H1 (cell line): ENCODE measurements at regions not wholly inside any gene's neighbourhood (a gene's known extent, or its start where the extent isn't known, plus 50 kb on each side); places are given as distances from the start of the nearest gene placed in this dataset.

Experiments used
- BACH1 ChIP-seq: IDR thresholded peaks from 2 replicates; pipeline ENCODE4 v1.6.1; 2012; ENCODE audit warnings: low read length, improper control_type of control experiment
- BCL11A ChIP-seq, 2 experiments: IDR thresholded peaks; one replicate each; pipeline ENCODE4 v1.6.1; 2011; ENCODE audit warnings: low read depth in 2 of 2, low read length in 2 of 2, mild to moderate bottlenecking in 2 of 2
- BRCA1 ChIP-seq: IDR thresholded peaks from 2 replicates; pipeline ENCODE4 v1.6.1; 2012; ENCODE audit warnings: low read depth, low read length, improper control_type of control experiment
- CBX5 ChIP-seq: fragments of 300-800, 300-1000 bp; sonication (generic); IDR thresholded peaks from 2 replicates; pipeline ENCODE4 v1.7.1; 2016; ENCODE audit warnings: antibody characterized with exemption, low read length, low read depth
- CHD1 ChIP-seq: IDR thresholded peaks from 2 replicates; pipeline ENCODE4 v1.6.1; 2012; ENCODE audit warnings: low read depth, low read length, improper control_type of control experiment
- CHD7 ChIP-seq: fragments of 300-600 bp; sonication (generic); IDR thresholded peaks from 2 replicates; pipeline ENCODE4 v1.7.1; 2012; ENCODE audit warnings: low read length, moderate library complexity, mild to moderate bottlenecking, inconsistent platforms; ENCODE audit not compliant: insufficient replicate concordance
- KDM4A ChIP-seq: IDR thresholded peaks from one replicate; pipeline ENCODE4 v1.7.1; 2012; ENCODE audit warnings: low read depth, mild to moderate bottlenecking, moderate library complexity, low read length, inconsistent platforms; ENCODE audit not compliant: severe bottlenecking
- POLR2AphosphoS5 ChIP-seq: IDR thresholded peaks from 2 replicates; pipeline ENCODE4 v1.6.1; 2011; ENCODE audit warnings: low read depth, low read length
- SIN3A ChIP-seq, 2 experiments: IDR thresholded peaks in 1 of 2; conservative IDR thresholded peaks in 1 of 2; 2 replicates each; pipeline ENCODE4 v1.6.1; 2011 to 2012; ENCODE audit warnings: low read length in 2 of 2, improper control_type of control experiment in 1 of 2, low read depth in 1 of 2, mild to moderate bottlenecking in 1 of 2
- SIRT6 ChIP-seq: IDR thresholded peaks from one replicate; pipeline ENCODE4 v1.7.1; 2012; ENCODE audit warnings: low read length, inconsistent platforms
- SIX5 ChIP-seq: IDR thresholded peaks from 2 replicates; pipeline ENCODE4 v1.6.1; 2011; ENCODE audit warnings: mild to moderate bottlenecking, low read depth, low read length
- TCF12 ChIP-seq: IDR thresholded peaks from 2 replicates; pipeline ENCODE4 v1.6.1; 2011; ENCODE audit warnings: low read depth, mild to moderate bottlenecking, low read length

GRCh38 chr10:121112579-121113384 lies 261.6 kb downstream of the WDR11 start (continued):
- no peak for TF ChIP-seq BCL11A (IDR thresholded peaks at IDR 0.05; ENCODE audit: low read depth in 2 of 2, low read length in 2 of 2)
- peak; percentile 23; the same call in 1 of the 2 replicates for TF ChIP-seq SIX5
- no peak for TF ChIP-seq TCF12
- TF ChIP-seq SIN3A (conservative IDR thresholded peaks at IDR 0.05 in 1 of 2, IDR thresholded peaks at IDR 0.05 in 1 of 2; ENCODE audit: low read depth in 1 of 2, low read length in 2 of 2): no peak
- no peak for TF ChIP-seq POLR2AphosphoS5
- no peak for TF ChIP-seq BRCA1
- TF ChIP-seq KDM4A: no peak
- no peak for TF ChIP-seq CBX5
- TF ChIP-seq CHD1: no peak
- no peak for TF ChIP-seq CHD7
- no peak for TF ChIP-seq BACH1
- no peak for TF ChIP-seq SIRT6
